ACC112 (cell line): ENCODE measurements at regions not wholly inside any gene's neighbourhood (a gene's known extent, or its start where the extent isn't known, plus 50 kb on each side); places are given as distances from the start of the nearest gene placed in this dataset.

Experiments
- H2AFZ ChIP-seq: fragments of 200-600 bp; sonication (generic); one replicate; pipeline ENCODE4 v1.6.0; 2017; ENCODE audit warnings: antibody characterized with exemption, low read length; ENCODE audit not compliant: unreplicated experiment
- H3K27ac ChIP-seq: fragments of 200-600 bp; sonication (generic); 2 replicates; pipeline ENCODE4 v1.5.1; 2014; ENCODE audit warnings: low read depth, mild to moderate bottlenecking, antibody characterized with exemption, low read length, moderate library complexity
- H3K27me3 ChIP-seq: fragments of 200-600 bp; sonication (generic); 2 replicates; pipeline ENCODE4 v1.6.1; 2014; ENCODE audit warnings: mild to moderate bottlenecking, antibody characterized with exemption, low read length, moderate library complexity, mixed read lengths; ENCODE audit not compliant: insufficient read depth
- H3K36me3 ChIP-seq: fragments of 200-600 bp; sonication (generic); 2 replicates; pipeline ENCODE4 v1.6.1; 2016; ENCODE audit warnings: mild to moderate bottlenecking, antibody characterized with exemption, low read length, moderate library complexity, mixed read lengths; ENCODE audit not compliant: insufficient read depth
- H3K4me1 ChIP-seq: fragments of 200-600 bp; sonication (generic); one replicate; pipeline ENCODE4 v1.6.1; 2016; ENCODE audit warnings: low read length, mixed read lengths; ENCODE audit not compliant: insufficient read depth, unreplicated experiment, control insufficient read depth
- H3K4me3 ChIP-seq: fragments of 200-600 bp; sonication (generic); 2 replicates; pipeline ENCODE4 v1.5.1; 2014; ENCODE audit warnings: mild to moderate bottlenecking, low read depth, low read length
- H3K79me2 ChIP-seq: fragments of 200-600 bp; sonication (generic); one replicate; pipeline ENCODE4 v1.6.0; 2016; ENCODE audit warnings: low read length; ENCODE audit not compliant: control insufficient read depth, unreplicated experiment, insufficient read depth

- H3K4me3 ChIP-seq = no peak overlapping the region
- no peaks in the 10 kb centered on the region for H3K27me3 ChIP-seq
- H3K36me3 ChIP-seq = no peaks in the 10 kb centered on the region
- peaks cover 16% of the 10 kb centered on the region for H3K4me1 ChIP-seq
- no peak overlapping the region for H2AFZ ChIP-seq
- H3K79me2 ChIP-seq = no peaks in the 10 kb centered on the region
- H3K27ac ChIP-seq = no peak overlapping the region
These were observed 212.2 kb downstream of the TRIB2 start for GRCh38 chr2:12928775-12929401.

- H3K4me1 ChIP-seq = peaks cover 11% of the 10 kb centered on the region
- no peak overlapping the region for H3K27ac ChIP-seq
These were observed 213.0 kb downstream of the TRIB2 start for GRCh38 chr2:12929758-12930157.

GRCh38 chr2:12930391-12930790, 213.7 kb downstream of the TRIB2 start:
- H3K27me3 ChIP-seq = no peaks in the 10 kb centered on the region
- no peak overlapping the region for H2AFZ ChIP-seq
- H3K79me2 ChIP-seq = no peaks in the 10 kb centered on the region
- H3K36me3 ChIP-seq = no peaks in the 10 kb centered on the region
- H3K4me1 ChIP-seq = peaks cover 11% of the 10 kb centered on the region
- H3K27ac ChIP-seq = no peak overlapping the region
- H3K4me3 ChIP-seq = no peak overlapping the region

More at GRCh38 chr2:12929758-12930157, 213.0 kb downstream of the TRIB2 start:
- H2AFZ ChIP-seq = no peak overlapping the region
- no peaks in the 10 kb centered on the region for H3K79me2 ChIP-seq
- H3K27me3 ChIP-seq = no peaks in the 10 kb centered on the region
- no peaks in the 10 kb centered on the region for H3K36me3 ChIP-seq
- H3K4me3 ChIP-seq = no peak overlapping the region

GRCh38 chr2:12931186-12931844, 214.6 kb downstream of the TRIB2 start:
- Histone ChIP-seq H3K4me1 (peaks cover 11% of the 10 kb centered on the region), H3K27me3 (no peaks in the 10 kb centered on the region), H3K79me2 (no peaks in the 10 kb centered on the region), H3K27ac (no peak overlapping the region), H2AFZ (no peak overlapping the region), H3K4me3 (no peak overlapping the region), H3K36me3 (no peaks in the 10 kb centered on the region)

- Histone ChIP-seq H2AFZ (no peak overlapping the region), H3K4me3 (no peak overlapping the region), H3K36me3 (no peaks in the 10 kb centered on the region), H3K79me2 (no peaks in the 10 kb centered on the region), H3K4me1 (peaks cover 11% of the 10 kb centered on the region), H3K27me3 (no peaks in the 10 kb centered on the region), H3K27ac (no peak overlapping the region)
These were observed 215.5 kb downstream of the TRIB2 start for GRCh38 chr2:12932192-12932591.

GRCh38 chr2:12934146-12934756, 217.5 kb downstream of the TRIB2 start:
- Histone ChIP-seq H2AFZ (no peak overlapping the region), H3K4me3 (no peak overlapping the region), H3K79me2 (no peaks in the 10 kb centered on the region), H3K36me3 (no peaks in the 10 kb centered on the region), H3K4me1 (no peaks in the 10 kb centered on the region), H3K27me3 (no peaks in the 10 kb centered on the region), H3K27ac (no peak overlapping the region)

- Histone ChIP-seq H3K27ac (no peak overlapping the region), H2AFZ (no peak overlapping the region), H3K27me3 (no peaks in the 10 kb centered on the region), H3K79me2 (no peaks in the 10 kb centered on the region), H3K4me3 (no peak overlapping the region), H3K4me1 (no peaks in the 10 kb centered on the region), H3K36me3 (no peaks in the 10 kb centered on the region)
These were observed 218.5 kb downstream of the TRIB2 start for GRCh38 chr2:12935222-12935621.

GRCh38 chr2:12935796-12936195, 219.1 kb downstream of the TRIB2 start:
- Histone ChIP-seq H3K36me3 (no peaks in the 10 kb centered on the region), H3K79me2 (no peaks in the 10 kb centered on the region), H3K27ac (no peak overlapping the region), H2AFZ (no peak overlapping the region), H3K27me3 (no peaks in the 10 kb centered on the region), H3K4me1 (no peaks in the 10 kb centered on the region), H3K4me3 (no peak overlapping the region)

GRCh38 chr2:12941203-12941602, 224.5 kb downstream of the TRIB2 start:
- Histone ChIP-seq H3K27me3 (no peaks in the 10 kb centered on the region), H3K4me3 (no peak overlapping the region), H2AFZ (no peak overlapping the region), H3K4me1 (no peaks in the 10 kb centered on the region), H3K36me3 (no peaks in the 10 kb centered on the region), H3K79me2 (no peaks in the 10 kb centered on the region), H3K27ac (no peak overlapping the region)

GRCh38 chr2:12948231-12948960, 231.7 kb downstream of the TRIB2 start:
- Histone ChIP-seq H2AFZ (no peak overlapping the region), H3K36me3 (no peaks in the 10 kb centered on the region), H3K27me3 (no peaks in the 10 kb centered on the region), H3K79me2 (no peaks in the 10 kb centered on the region), H3K27ac (no peak overlapping the region), H3K4me1 (peaks cover 5% of the 10 kb centered on the region), H3K4me3 (no peak overlapping the region)
